Heart left ventricle (tissue), 16 donors: ENCODE measurements at regions not wholly inside any gene's neighbourhood (a gene's known extent, or its start where the extent isn't known, plus 50 kb on each side); places are given as distances from the start of the nearest gene placed in this dataset.

Experiments
- ATAC-seq, 4 donors: fragments of 200-7000 bp; cut with Tn5 transposase; one replicate each; pipeline ENCODE4 v1.9.1; 2020 to 2022; ENCODE audit warnings: moderate library complexity in 4 of 4, mild to moderate bottlenecking in 3 of 4, moderate number of reproducible peaks in 1 of 4
- DNase-seq, 5 donors: peaks; one replicate each; pipeline ENCODE4 v3.0.0-alpha.2; 2020
- H3K27ac ChIP-seq, 12 donors: fragments of 200-600 bp; sonication (generic) in 4 of 12; one replicate each; pipeline versions ENCODE4 v1.5.0 to v1.8.0; 2016 to 2022; ENCODE audit warnings: mild to moderate bottlenecking in 2 of 12
- H3K27me3 ChIP-seq, 9 donors: fragments of 200-600 bp; sonication (generic) in 2 of 9; one replicate each; pipeline versions ENCODE4 v1.5.1 to v1.8.0; 2016 to 2022; ENCODE audit warnings: mild to moderate bottlenecking in 3 of 9
- H3K36me3 ChIP-seq, 9 donors: fragments of 200-600 bp; sonication (generic) in 2 of 9; one replicate each; pipeline versions ENCODE4 v1.5.0 to v1.8.0; 2018 to 2022; ENCODE audit warnings: mild to moderate bottlenecking in 2 of 9
- H3K4me1 ChIP-seq, 12 donors: fragments of 200-600 bp; sonication (generic) in 4 of 12; one replicate each; pipeline versions ENCODE4 v1.5.0 to v1.8.0; 2016 to 2022; ENCODE audit warnings: mild to moderate bottlenecking in 3 of 12
- H3K4me3 ChIP-seq, 12 donors: fragments of 200-600 bp; sonication (generic) in 4 of 12; one replicate each; pipeline versions ENCODE4 v1.5.0 to v1.8.0; 2017 to 2022; ENCODE audit warnings: mild to moderate bottlenecking in 9 of 12, moderate library complexity in 4 of 12
- H3K9me3 ChIP-seq, 12 donors: fragments of 200-600 bp; sonication (generic) in 4 of 12; one replicate each; pipeline versions ENCODE4 v1.5.0 to v1.8.0; 2016 to 2022; ENCODE audit warnings: mild to moderate bottlenecking in 1 of 12
- CTCF ChIP-seq, 12 donors: fragments of 200-600 bp; sonication (generic) in 4 of 12; IDR thresholded peaks; one replicate each; pipeline versions ENCODE4 v1.5.0 to v1.8.0; 2018 to 2022; ENCODE audit warnings: antibody characterized with exemption in 12 of 12, mild to moderate bottlenecking in 5 of 12
- POLR2A ChIP-seq, 2 donors: fragments of 450-650 bp; IDR thresholded peaks; one replicate each; pipeline ENCODE4 v1.6.1; 2017; ENCODE audit warnings: antibody characterized with exemption in 2 of 2, mild to moderate bottlenecking in 2 of 2, moderate library complexity in 2 of 2
- WGBS, 4 donors: extraction: QIAGEN DNeasy Blood & Tissue Kit in 2 of 4; methylation state at CpG; one replicate each; pipeline versions ENCODE4 v1.1.5 to v1.1.7; 2013 to 2018; 5-methylcytosine and 5-hydroxymethylcytosine counted together
- intact Hi-C, 10 donors: fragments of 100-400 bp; cut with DNase I; formaldehyde crosslinking; loops; one replicate each; pipeline versions ENCODE4 v1.11.1 to v1.14.2; 2022
- donor health status: ischemic (EF 13 %, LVEDD 7.1; RV severe dilation, severe dysfunction).
- donor health status: healthy with polysubstance abuse.
- donor health status: DM: no; HTN: yes; CAD: no.
- donor health status: DM: no; HTN: no; CAD: no.
- donor health status: ischemic (EF 25% LVEDD 6.9; RV normal size, moderate dysfunction).
- donor health status: ischemic (EF 25% LVEDD 5.7; RV mildly dilated, moderate dysfunction).
- donor health status: healthy.
- donor health status: DM: yes; HTN: yes; CAD: no.
- donor health status: ischemic (EF 35%, LVEDD 5.7; RV mildly dilated, moderate dysfunction).
- donor health status: nonischemic (EF 11% LVEDD 7.7; RV severe dilation, severe dysfunction).
- donor health status: DM: yes; HTN: yes; CAD: no.
- donor health status: PGD.
- donor health status: ischemic (EF 29% LVEDD 5.4; RV normal size, mild dysfunction).
- donor health status: nonischemic (EF 23%, LVEDD 6.1; RV moderate dilation, normal function).

- H3K4me1 ChIP-seq: no peaks in the 10 kb centered on the region
- intact Hi-C loops: no loop called here
- H3K4me3 ChIP-seq: no peak overlapping the region
- DNase-seq (no peak), ATAC-seq (no peak)
- no peak overlapping the region for H3K27ac ChIP-seq
- H3K27me3 ChIP-seq: no peaks in the 10 kb centered on the region
- TF ChIP-seq POLR2A (IDR thresholded peaks at IDR 0.05): no peak
- H3K9me3 ChIP-seq: no peaks in the 10 kb centered on the region
- no peaks in the 10 kb centered on the region for H3K36me3 ChIP-seq
Measured at GRCh38 chr3:110344487-110344886, 727.1 kb upstream of the NECTIN3 start.

- no peaks in the 10 kb centered on the region for H3K36me3 ChIP-seq
- 62 to 66% (median 63%) methylated on average over 5 of the region's 5 CpGs for WGBS, 4 donors
- H3K4me1 ChIP-seq: no peaks in the 10 kb centered on the region
- no peak for ATAC-seq
- intact Hi-C loops: no loop called here
- no peak for TF ChIP-seq CTCF (IDR thresholded peaks at IDR 0.05)
- TF ChIP-seq POLR2A (IDR thresholded peaks at IDR 0.05): no peak
- no peak for DNase-seq
- no peak overlapping the region for H3K27ac ChIP-seq
- H3K4me3 ChIP-seq: no peak overlapping the region
- no peaks in the 10 kb centered on the region for H3K9me3 ChIP-seq
- no peaks in the 10 kb centered on the region for H3K27me3 ChIP-seq
Measured at GRCh38 chr3:110344897-110345767, 726.5 kb upstream of the NECTIN3 start.

- H3K4me3 ChIP-seq: no peak overlapping the region
- intact Hi-C loops: no loop called here
- DNase-seq (no peak), ATAC-seq (no peak)
- H3K27ac ChIP-seq: no peak overlapping the region
- H3K36me3 ChIP-seq: no peaks in the 10 kb centered on the region
- TF ChIP-seq CTCF (IDR thresholded peaks at IDR 0.05) (no peak), POLR2A (IDR thresholded peaks at IDR 0.05) (no peak)
- H3K4me1 ChIP-seq: no peaks in the 10 kb centered on the region
- H3K9me3 ChIP-seq: no peaks in the 10 kb centered on the region
- no peaks in the 10 kb centered on the region for H3K27me3 ChIP-seq
- 73 to 86% (median 78%) methylated on average over 2 of the region's 2 CpGs for WGBS, 4 donors
Measured at GRCh38 chr3:110349295-110349694, 722.3 kb upstream of the NECTIN3 start.

- Histone ChIP-seq H3K4me1 (no peaks in the 10 kb centered on the region), H3K9me3 (peaks cover 0 to 4% (median 0%) of the 10 kb centered on the region in 12 donors), H3K27ac (no peak overlapping the region), H3K36me3 (no peaks in the 10 kb centered on the region), H3K27me3 (no peaks in the 10 kb centered on the region), H3K4me3 (no peak overlapping the region)
- ATAC-seq: no peak
- intact Hi-C loops: no loop called here
- no peak for DNase-seq
- WGBS, 4 donors: 64 to 81% (median 75%) methylated on average over 2 of the region's 2 CpGs
- no peak for TF ChIP-seq POLR2A (IDR thresholded peaks at IDR 0.05)
- no peak for TF ChIP-seq CTCF (IDR thresholded peaks at IDR 0.05)
Measured at GRCh38 chr3:110352841-110353604, 718.6 kb upstream of the NECTIN3 start.
